Mesendoderm (in vitro differentiated cells): ENCODE measurements at regions not wholly inside any gene's neighbourhood (a gene's known extent, or its start where the extent isn't known, plus 50 kb on each side); places are given as distances from the start of the nearest gene placed in this dataset.
A peak's percentile ranks its signal among the peaks of the same experiment; 100 is the strongest.

Experiments used
- DNase-seq: peaks from one replicate; pipeline ENCODE4 v3.0.0; 2013
- H2AK5ac ChIP-seq: 2 replicates; pipeline ENCODE4 v1.6.1; 2013; ENCODE audit warnings: low read length, inconsistent platforms
- H2BK120ac ChIP-seq: 2 replicates; pipeline ENCODE4 v1.6.1; 2013; ENCODE audit warnings: low read depth, mild to moderate bottlenecking, low read length, moderate library complexity, mixed read lengths
- H2BK15ac ChIP-seq: replicated peaks from 2 replicates; pipeline ENCODE4 v1.6.1; 2013; ENCODE audit warnings: low read depth, mild to moderate bottlenecking, moderate library complexity
- H2BK5ac ChIP-seq: 2 replicates; pipeline ENCODE4 v1.6.1; 2013; ENCODE audit warnings: low read length, inconsistent platforms
- H3K18ac ChIP-seq: 2 replicates; pipeline ENCODE4 v1.6.1; 2013; ENCODE audit warnings: mild to moderate bottlenecking, low read length, mixed read lengths
- H3K23ac ChIP-seq: one replicate; pipeline ENCODE4 v1.6.1; 2013; ENCODE audit warnings: low read length
- H3K27ac ChIP-seq: 2 replicates; pipeline ENCODE4 v1.5.1; 2013; ENCODE audit warnings: low read depth, mild to moderate bottlenecking, inconsistent platforms, low read length, moderate library complexity
- H3K27me3 ChIP-seq: 2 replicates; pipeline ENCODE4 v1.6.1; 2013; ENCODE audit warnings: low read length, control low read depth, mild to moderate bottlenecking, inconsistent platforms; ENCODE audit not compliant: insufficient read depth, poor library complexity
- H3K36me3 ChIP-seq: 2 replicates; pipeline ENCODE4 v1.6.1; 2013; ENCODE audit warnings: low read length, inconsistent platforms; ENCODE audit not compliant: control insufficient read depth, insufficient read depth
- H3K4ac ChIP-seq: one replicate; pipeline ENCODE4 v1.6.1; 2013; ENCODE audit warnings: low read depth, mild to moderate bottlenecking, low read length, moderate library complexity
- H3K4me1 ChIP-seq: 2 replicates; pipeline ENCODE4 v1.6.1; 2013; ENCODE audit warnings: low read depth, low read length, inconsistent platforms; ENCODE audit not compliant: control insufficient read depth
- H3K4me2 ChIP-seq: 2 replicates; pipeline ENCODE4 v1.6.1; 2013; ENCODE audit warnings: low read length
- H3K4me3 ChIP-seq: 2 replicates; pipeline ENCODE4 v1.5.1; 2013; ENCODE audit warnings: mild to moderate bottlenecking, low read length
- H3K56ac ChIP-seq: one replicate; pipeline ENCODE4 v1.6.1; 2013; ENCODE audit warnings: low read length
- H3K79me1 ChIP-seq: 2 replicates; pipeline ENCODE4 v1.6.1; 2013; ENCODE audit warnings: low read length, inconsistent platforms
- H3K79me2 ChIP-seq: 2 replicates; pipeline ENCODE4 v1.6.1; 2013; ENCODE audit warnings: mild to moderate bottlenecking, low read length; ENCODE audit not compliant: control insufficient read depth, insufficient read depth
- H3K9ac ChIP-seq: 2 replicates; pipeline ENCODE4 v1.6.1; 2013; ENCODE audit warnings: low read length, inconsistent platforms
- H4K5ac ChIP-seq: one replicate; pipeline ENCODE4 v1.6.1; 2013; ENCODE audit warnings: low read length
- H4K8ac ChIP-seq: one replicate; pipeline ENCODE4 v1.6.1; 2013; ENCODE audit warnings: low read depth, mild to moderate bottlenecking, control low read depth, low read length, moderate library complexity
- WGBS: extraction: QIAGEN DNeasy Blood & Tissue Kit; methylation state at CpG from one replicate; pipeline ENCODE4 v1.1.7; 2013; ENCODE audit warnings: low lambda C conversion rate, missing lambda C conversion rate; ENCODE audit not compliant: insufficient coverage; ENCODE audit errors: extremely low coverage; 5-methylcytosine and 5-hydroxymethylcytosine counted together

DNA sequence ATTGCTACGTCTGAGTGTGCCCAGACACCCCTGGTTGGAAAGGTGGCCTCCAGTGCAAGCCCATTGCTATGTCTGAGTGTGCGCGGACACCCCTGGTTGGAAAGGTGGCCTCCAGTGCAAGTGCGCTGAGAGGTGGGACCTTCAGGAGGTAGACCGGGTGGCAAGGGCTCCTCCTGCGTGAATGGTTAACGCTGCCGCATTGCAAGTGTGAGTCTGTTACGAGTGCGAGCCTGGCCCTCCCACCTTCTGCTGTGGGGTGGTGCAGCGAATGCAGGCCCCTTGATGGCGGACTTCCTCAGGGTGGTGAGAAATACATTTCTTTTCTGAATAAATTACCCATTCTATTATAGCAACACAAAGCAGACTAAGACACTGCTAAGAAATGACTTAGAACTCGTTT, 208.8 kb downstream of the DLL1 start:
- Histone ChIP-seq H3K36me3 (no peaks in the 10 kb centered on the region), H2BK120ac (no peak overlapping the region), H3K23ac (no peak overlapping the region), H2BK5ac (no peak overlapping the region), H3K4me1 (no peaks in the 10 kb centered on the region), H2BK15ac (no peak overlapping the region), H3K27me3 (no peaks in the 10 kb centered on the region), H3K18ac (no peak overlapping the region), H3K9ac (no peak overlapping the region), H3K4ac (no peak overlapping the region), H4K8ac (no peak overlapping the region), H3K56ac (no peak overlapping the region), H4K5ac (no peak overlapping the region), H3K4me3 (no peak overlapping the region), H3K79me2 (no peaks in the 10 kb centered on the region), H3K27ac (no peak overlapping the region), H3K79me1 (no peaks in the 10 kb centered on the region), H2AK5ac (no peak overlapping the region), H3K4me2 (no peak overlapping the region)
- DNase-seq = no peak
- no CpG with 5 or more reads among the region's 13 CpGs for WGBS

DNA sequence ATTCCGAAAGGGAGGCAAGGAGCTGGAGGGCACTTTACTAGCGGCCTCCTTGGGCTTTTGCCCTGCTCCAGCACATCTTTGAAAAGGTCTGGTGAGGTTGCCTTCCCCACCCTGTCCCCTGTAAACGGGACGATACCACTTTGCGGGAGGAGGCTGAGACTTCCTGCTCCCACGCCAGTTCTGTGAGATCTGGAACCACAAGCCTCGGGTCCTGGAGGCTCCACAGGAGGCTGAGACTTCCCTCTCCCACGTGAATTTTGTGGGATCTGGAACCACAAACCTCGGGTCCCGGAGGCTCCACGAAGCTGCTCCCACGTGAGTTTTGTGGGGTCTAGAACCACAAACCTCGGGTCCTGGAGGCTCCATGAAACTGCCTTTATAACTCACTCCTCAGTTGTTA, 209.3 kb downstream of the DLL1 start:
- no peak overlapping the region for H3K18ac ChIP-seq
- no peaks in the 10 kb centered on the region for H3K4me1 ChIP-seq
- H3K9ac ChIP-seq = no peak overlapping the region
- no peaks in the 10 kb centered on the region for H3K36me3 ChIP-seq
- no peak overlapping the region for H3K27ac ChIP-seq
- H2AK5ac ChIP-seq = no peak overlapping the region
- no peak overlapping the region for H3K4me2 ChIP-seq
- no peak overlapping the region for H2BK15ac ChIP-seq
- no peak overlapping the region for H3K4ac ChIP-seq
- H2BK5ac ChIP-seq = no peak overlapping the region
- H4K5ac ChIP-seq = no peak overlapping the region
- H3K27me3 ChIP-seq = no peaks in the 10 kb centered on the region
- H3K56ac ChIP-seq = no peak overlapping the region
- no peaks in the 10 kb centered on the region for H3K79me1 ChIP-seq
- H3K23ac ChIP-seq = no peak overlapping the region
- no peak overlapping the region for H4K8ac ChIP-seq
- no CpG with 5 or more reads among the region's 13 CpGs for WGBS
- no peaks in the 10 kb centered on the region for H3K79me2 ChIP-seq
- H3K4me3 ChIP-seq = no peak overlapping the region
- H2BK120ac ChIP-seq = no peak overlapping the region
- no peak for DNase-seq

DNA sequence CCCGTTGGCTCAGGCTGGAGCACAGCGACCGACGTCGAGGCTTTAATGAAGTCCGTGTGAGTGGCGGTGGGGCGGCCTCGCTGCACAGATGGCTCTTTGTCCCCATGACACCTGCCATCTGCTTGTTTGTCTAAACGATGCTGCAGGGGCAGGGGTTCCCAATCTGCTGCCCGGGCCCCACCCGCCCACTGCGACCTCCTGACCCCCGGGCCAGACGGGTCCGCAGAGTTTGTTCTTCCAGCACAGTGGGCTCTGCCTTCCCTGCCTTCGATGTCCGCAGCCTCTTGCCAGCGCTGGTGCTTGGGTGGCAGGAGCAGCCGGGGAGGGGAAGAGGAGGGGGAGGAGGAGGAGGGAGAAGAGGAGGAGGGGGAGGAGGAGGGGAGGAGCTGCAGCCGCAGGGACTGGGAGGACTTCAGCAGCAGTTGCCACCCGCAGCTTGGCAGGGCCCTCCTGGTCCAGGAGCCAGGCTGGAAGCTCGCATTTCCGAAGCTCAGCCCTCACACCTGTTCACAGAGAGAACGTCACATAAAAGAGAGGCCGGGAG, 210.0 kb downstream of the DLL1 start:
- H3K27ac ChIP-seq = no peak overlapping the region
- H4K8ac ChIP-seq = no peak overlapping the region
- WGBS = no CpG with 5 or more reads among the region's 26 CpGs
- no peak overlapping the region for H2BK15ac ChIP-seq
- no peak overlapping the region for H3K56ac ChIP-seq
- no peak overlapping the region for H3K4me3 ChIP-seq
- no peaks in the 10 kb centered on the region for H3K79me1 ChIP-seq
- no peak overlapping the region for H3K4ac ChIP-seq
- no peak overlapping the region for H3K9ac ChIP-seq
- DNase-seq = no peak
- no peak overlapping the region for H2BK5ac ChIP-seq
- H3K27me3 ChIP-seq = no peaks in the 10 kb centered on the region
- H3K4me2 ChIP-seq = no peak overlapping the region
- H2AK5ac ChIP-seq = no peak overlapping the region
- H3K79me2 ChIP-seq = no peaks in the 10 kb centered on the region
- H3K4me1 ChIP-seq = no peaks in the 10 kb centered on the region
- no peak overlapping the region for H3K18ac ChIP-seq
- H3K36me3 ChIP-seq = no peaks in the 10 kb centered on the region
- H4K5ac ChIP-seq = no peak overlapping the region
- H2BK120ac ChIP-seq = no peak overlapping the region
- no peak overlapping the region for H3K23ac ChIP-seq

DNA sequence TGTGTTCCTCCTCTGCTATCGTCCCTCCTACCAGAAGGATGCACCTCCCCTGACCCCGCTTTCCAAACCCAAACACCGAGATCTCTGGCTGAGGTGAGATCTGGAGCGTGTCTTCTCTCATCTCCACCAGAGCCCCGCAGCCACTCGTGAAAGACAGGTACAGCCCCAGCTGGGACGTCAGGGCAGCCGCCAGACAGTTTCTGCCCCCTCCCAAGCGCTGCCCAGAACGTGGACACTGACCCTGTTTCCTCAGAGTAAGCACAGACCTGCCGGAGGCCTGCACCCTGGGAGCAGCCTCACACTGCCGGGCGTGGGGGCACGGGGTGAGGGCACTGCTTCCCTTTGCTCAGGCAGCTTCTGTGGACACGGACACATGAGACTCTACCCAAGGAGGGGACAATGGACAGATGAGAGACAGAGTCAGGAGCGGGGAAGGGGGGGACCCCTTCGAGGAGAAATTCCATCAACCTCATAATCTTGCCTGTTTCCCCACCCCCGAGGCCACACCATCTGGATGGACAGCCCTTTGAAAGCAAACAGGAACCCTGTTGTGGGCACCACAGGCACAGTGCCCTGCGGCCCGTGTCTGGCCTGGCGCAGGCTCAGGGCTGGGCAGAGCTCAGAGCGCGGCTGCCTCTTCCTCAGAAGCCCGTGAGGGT, 210.6 kb downstream of the DLL1 start:
- H2BK15ac ChIP-seq = no peak overlapping the region
- H2AK5ac ChIP-seq = no peak overlapping the region
- H3K27me3 ChIP-seq = no peaks in the 10 kb centered on the region
- H3K18ac ChIP-seq = no peak overlapping the region
- no peak overlapping the region for H3K4ac ChIP-seq
- no peak for DNase-seq
- no peak overlapping the region for H3K9ac ChIP-seq
- H3K36me3 ChIP-seq = no peaks in the 10 kb centered on the region
- no peak overlapping the region for H4K8ac ChIP-seq
- H3K56ac ChIP-seq = no peak overlapping the region
- no peak overlapping the region for H3K23ac ChIP-seq
- no peak overlapping the region for H2BK120ac ChIP-seq
- H4K5ac ChIP-seq = no peak overlapping the region
- no CpG with 5 or more reads among the region's 24 CpGs for WGBS
- no peak overlapping the region for H2BK5ac ChIP-seq
- H3K4me3 ChIP-seq = no peak overlapping the region
- no peaks in the 10 kb centered on the region for H3K79me2 ChIP-seq
- no peaks in the 10 kb centered on the region for H3K79me1 ChIP-seq
- H3K4me2 ChIP-seq = no peak overlapping the region
- H3K27ac ChIP-seq = peak overlapping the region; percentile 25
- no peaks in the 10 kb centered on the region for H3K4me1 ChIP-seq

DNA sequence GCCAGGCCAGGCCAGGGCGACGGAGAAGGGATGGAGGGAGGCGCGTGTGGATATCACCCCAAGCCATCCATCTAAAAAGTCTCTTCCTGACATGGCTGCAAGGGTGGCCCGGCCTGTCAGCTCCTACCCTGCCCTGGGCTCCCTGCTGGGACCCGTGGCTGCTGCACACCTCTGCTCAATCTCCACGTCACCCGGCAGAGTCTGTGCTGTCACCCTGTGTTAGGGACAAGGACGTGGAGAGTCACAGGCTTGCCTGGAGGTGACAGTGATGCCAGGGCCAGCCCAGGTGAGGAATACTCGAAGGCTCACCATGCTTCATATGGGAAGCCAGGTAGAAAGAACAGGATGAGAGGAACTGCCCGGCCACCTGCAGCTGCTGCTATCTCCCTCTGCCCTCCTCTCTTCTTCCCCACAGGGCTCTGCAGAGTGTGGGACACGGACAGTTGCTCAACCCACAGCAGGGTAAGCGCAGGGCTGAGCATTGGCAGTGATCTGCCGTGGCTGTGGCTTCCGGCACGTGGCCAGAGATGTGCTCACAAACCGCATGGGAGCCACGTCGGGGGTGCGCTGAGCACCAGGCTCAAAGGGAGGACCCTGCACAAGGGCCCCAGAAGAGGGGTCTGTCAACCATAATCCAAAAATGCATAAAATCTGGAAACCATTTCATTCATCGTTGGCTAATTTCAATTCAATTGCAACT, 214.3 kb downstream of the DLL1 start:
- Histone ChIP-seq H4K5ac (no peak overlapping the region), H3K27me3 (no peaks in the 10 kb centered on the region), H2BK120ac (no peak overlapping the region), H2AK5ac (no peak overlapping the region), H3K79me1 (no peaks in the 10 kb centered on the region), H3K18ac (no peak overlapping the region), H2BK5ac (no peak overlapping the region), H3K4me1 (no peaks in the 10 kb centered on the region), H3K4me3 (no peak overlapping the region), H3K27ac (no peak overlapping the region), H3K36me3 (no peaks in the 10 kb centered on the region), H3K4ac (no peak overlapping the region), H3K9ac (no peak overlapping the region), H4K8ac (no peak overlapping the region), H2BK15ac (no peak overlapping the region), H3K56ac (no peak overlapping the region), H3K23ac (no peak overlapping the region), H3K79me2 (no peaks in the 10 kb centered on the region), H3K4me2 (no peak overlapping the region)
- DNase-seq = no peak
- no CpG with 5 or more reads among the region's 21 CpGs for WGBS
